Ovary (tissue), 7 donors: ENCODE measurements at regions not wholly inside any gene's neighbourhood (a gene's known extent, or its start where the extent isn't known, plus 50 kb on each side); places are given as distances from the start of the nearest gene placed in this dataset.

Experiments
- DNase-seq, 5 donors: peaks; one replicate each; pipeline ENCODE4 v3.0.0-alpha.2; 2019 to 2020
- H3K27ac ChIP-seq, 2 donors: fragments of 200-600 bp; one replicate each; pipeline versions ENCODE4 v1.5.1 to v1.8.0; 2019 to 2022
- H3K27me3 ChIP-seq: fragments of 200-600 bp; one replicate; pipeline ENCODE4 v1.8.0; 2022
- H3K36me3 ChIP-seq: fragments of 200-600 bp; sonication (generic); one replicate; pipeline ENCODE4 v1.5.1; 2019
- H3K4me1 ChIP-seq: one replicate; pipeline ENCODE4 v1.8.1; 2013; ENCODE audit warnings: mild to moderate bottlenecking, moderate library complexity; ENCODE audit not compliant: insufficient read depth
- H3K4me3 ChIP-seq: fragments of 200-600 bp; sonication (generic); one replicate; pipeline ENCODE4 v1.5.1; 2017
- H3K9me3 ChIP-seq, 2 donors: fragments of 200-600 bp in 1 of 2; sonication (generic) in 1 of 2; one replicate each; pipeline versions ENCODE4 v1.5.1 to v1.8.1; 2013 to 2019; ENCODE audit warnings: mild to moderate bottlenecking in 1 of 2, moderate library complexity in 1 of 2
- EP300 ChIP-seq: sonication (generic); formaldehyde crosslinking; IDR thresholded peaks from one replicate; pipeline ENCODE4 v1.6.1; 2017; ENCODE audit warnings: antibody characterized with exemption
- POLR2A ChIP-seq: fragments of 450-650 bp; IDR thresholded peaks from one replicate; pipeline ENCODE4 v1.6.1; 2017; ENCODE audit warnings: antibody characterized with exemption, mild to moderate bottlenecking, moderate library complexity
- WGBS, 3 donors: extraction: QIAGEN DNeasy Blood & Tissue Kit in 1 of 3; methylation state at CpG; one replicate each; pipeline versions ENCODE4 v1.1.5 to v1.1.7; 2013 to 2017; 5-methylcytosine and 5-hydroxymethylcytosine counted together
- intact Hi-C, 4 donors: fragments of 100-400 bp; cut with DNase I; formaldehyde crosslinking; loops; one replicate each; pipeline versions ENCODE4 v1.11.0 to v1.15.1; 2022 to 2023
- TF ChIP-seq, protein P1 (sequence below), 3 donors: fragments of 450-650 bp in 2 of 3; fragments of 200-600 bp in 1 of 3; IDR thresholded peaks; one replicate each; pipeline versions ENCODE4 v1.5.1 to v1.8.0; 2016 to 2022; ENCODE audit warnings: antibody characterized with exemption in 3 of 3, mild to moderate bottlenecking in 1 of 3
- donor health status: DM: no; HTN: no; CAD: no; lungs with moderate emphysema.
- donor health status: DM: no; HTN: no; CAD: no.
- donor health status: Bipolar disorder and iron deficiency.
- donor health status: DM: no; HTN: no; CAD: no.
- donor health status: DM: yes; HTN: yes; CAD: no.

DNA sequence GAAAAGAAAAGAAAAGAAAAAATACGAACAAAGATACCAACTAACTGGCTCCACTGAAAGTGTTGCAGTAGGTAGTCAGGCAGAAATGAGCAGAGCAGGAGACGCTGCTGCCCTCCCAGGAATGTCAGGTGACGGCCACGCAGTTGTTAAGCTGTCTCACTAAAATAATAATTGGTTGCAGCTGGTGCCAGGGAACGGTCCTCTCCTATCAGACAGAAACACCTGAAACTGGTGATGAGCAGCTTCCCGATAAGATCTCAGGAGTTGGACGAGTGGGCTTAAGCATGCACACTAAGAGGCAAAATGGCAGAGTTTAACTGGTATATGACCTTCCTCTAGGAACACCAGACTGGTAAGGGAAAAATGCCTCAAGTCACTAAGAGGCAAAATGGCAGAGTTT is 611.1 kb downstream of the ZEB2 start:
- no peak for TF ChIP-seq POLR2A
- TF ChIP-seq, protein P1, sequence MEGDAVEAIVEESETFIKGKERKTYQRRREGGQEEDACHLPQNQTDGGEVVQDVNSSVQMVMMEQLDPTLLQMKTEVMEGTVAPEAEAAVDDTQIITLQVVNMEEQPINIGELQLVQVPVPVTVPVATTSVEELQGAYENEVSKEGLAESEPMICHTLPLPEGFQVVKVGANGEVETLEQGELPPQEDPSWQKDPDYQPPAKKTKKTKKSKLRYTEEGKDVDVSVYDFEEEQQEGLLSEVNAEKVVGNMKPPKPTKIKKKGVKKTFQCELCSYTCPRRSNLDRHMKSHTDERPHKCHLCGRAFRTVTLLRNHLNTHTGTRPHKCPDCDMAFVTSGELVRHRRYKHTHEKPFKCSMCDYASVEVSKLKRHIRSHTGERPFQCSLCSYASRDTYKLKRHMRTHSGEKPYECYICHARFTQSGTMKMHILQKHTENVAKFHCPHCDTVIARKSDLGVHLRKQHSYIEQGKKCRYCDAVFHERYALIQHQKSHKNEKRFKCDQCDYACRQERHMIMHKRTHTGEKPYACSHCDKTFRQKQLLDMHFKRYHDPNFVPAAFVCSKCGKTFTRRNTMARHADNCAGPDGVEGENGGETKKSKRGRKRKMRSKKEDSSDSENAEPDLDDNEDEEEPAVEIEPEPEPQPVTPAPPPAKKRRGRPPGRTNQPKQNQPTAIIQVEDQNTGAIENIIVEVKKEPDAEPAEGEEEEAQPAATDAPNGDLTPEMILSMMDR (IDR thresholded peaks at IDR 0.05): no peak
- no peak for TF ChIP-seq EP300
- 89 to 94% (median 93%) methylated on average over 6 to 7 of the region's 7 CpGs for WGBS, 3 donors
- intact Hi-C loops: no loop called here

DNA sequence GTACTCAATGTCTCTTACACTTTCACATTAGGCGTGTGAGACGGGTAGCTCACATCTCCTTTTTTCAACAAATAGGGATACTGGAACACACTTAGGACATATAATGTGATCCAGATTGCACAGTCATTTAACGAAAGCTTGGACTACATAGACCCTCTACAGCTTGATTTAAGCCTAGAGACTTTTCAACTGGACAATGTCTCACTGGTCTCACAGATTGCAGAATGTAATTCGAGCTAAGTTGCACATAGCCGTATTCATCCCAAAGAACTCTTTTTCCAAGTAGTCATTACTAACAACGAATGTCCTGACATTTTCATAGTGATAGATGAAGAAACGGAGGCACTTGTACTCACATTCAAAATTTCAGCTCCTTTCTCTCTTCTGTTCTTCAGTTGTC is 612.1 kb downstream of the ZEB2 start:
- TF ChIP-seq EP300: no peak
- no peaks in the 10 kb centered on the region for H3K36me3 ChIP-seq
- no peak for DNase-seq
- H3K4me3 ChIP-seq: no peak overlapping the region
- no peak overlapping the region for H3K27ac ChIP-seq
- intact Hi-C loops: no loop called here
- H3K4me1 ChIP-seq: no peaks in the 10 kb centered on the region
- no peaks in the 10 kb centered on the region for H3K27me3 ChIP-seq
- WGBS, 3 donors: 94 to 98% (median 96%) methylated on average over 7 of the region's 7 CpGs
- H3K9me3 ChIP-seq: no peaks in the 10 kb centered on the region

More for the DNA sequence above, 611.1 kb downstream of the ZEB2 start:
- H3K36me3 ChIP-seq: no peaks in the 10 kb centered on the region
- H3K4me3 ChIP-seq: no peak overlapping the region
- no peak overlapping the region for H3K27ac ChIP-seq
- H3K27me3 ChIP-seq: no peaks in the 10 kb centered on the region
- no peaks in the 10 kb centered on the region for H3K4me1 ChIP-seq
- no peak for DNase-seq
- no peaks in the 10 kb centered on the region for H3K9me3 ChIP-seq

GRCh38 chr2:143906850-143907249 is 613.1 kb downstream of the ZEB2 start:
- no peak overlapping the region for H3K4me3 ChIP-seq
- no peak overlapping the region for H3K27ac ChIP-seq
- 96% methylated on average over 4 of the region's 4 CpGs for WGBS, 3 donors
- TF ChIP-seq POLR2A: no peak
- TF ChIP-seq, protein P1 (IDR thresholded peaks at IDR 0.05): no peak
- TF ChIP-seq EP300: no peak
- H3K27me3 ChIP-seq: no peaks in the 10 kb centered on the region
- H3K36me3 ChIP-seq: no peaks in the 10 kb centered on the region
- H3K9me3 ChIP-seq: no peaks in the 10 kb centered on the region
- DNase-seq: no peak
- H3K4me1 ChIP-seq: no peaks in the 10 kb centered on the region
- intact Hi-C loops: no loop called here

DNA sequence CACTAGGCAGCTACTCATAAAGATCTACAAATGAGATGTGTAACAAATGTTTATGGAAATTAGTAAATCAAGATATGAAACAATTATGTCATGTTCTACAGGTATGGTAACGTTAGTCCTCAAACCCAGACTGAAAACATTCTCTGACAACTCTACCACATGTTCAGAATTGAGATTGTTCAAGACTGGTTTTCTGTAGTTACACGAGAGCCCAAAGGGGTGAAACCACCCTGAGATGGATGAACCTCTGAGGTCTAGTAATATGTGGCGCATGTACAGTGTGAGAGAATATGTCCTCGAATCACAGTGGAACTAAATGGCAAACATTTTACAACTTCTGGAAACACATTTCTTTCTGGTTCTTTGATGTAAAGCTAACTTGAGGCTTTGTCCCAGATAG is 614.3 kb downstream of the ZEB2 start:
- Histone ChIP-seq H3K27ac (no peak overlapping the region), H3K36me3 (no peaks in the 10 kb centered on the region), H3K4me1 (no peaks in the 10 kb centered on the region), H3K27me3 (no peaks in the 10 kb centered on the region), H3K9me3 (no peaks in the 10 kb centered on the region), H3K4me3 (no peak overlapping the region)
- intact Hi-C loops: no loop called here
- TF ChIP-seq POLR2A (no peak), EP300 (no peak)
- TF ChIP-seq, protein P1 (IDR thresholded peaks at IDR 0.05): no peak
- WGBS, 3 donors: 81 to 85% (median 84%) methylated on average over 4 of the region's 4 CpGs
- DNase-seq: no peak

DNA sequence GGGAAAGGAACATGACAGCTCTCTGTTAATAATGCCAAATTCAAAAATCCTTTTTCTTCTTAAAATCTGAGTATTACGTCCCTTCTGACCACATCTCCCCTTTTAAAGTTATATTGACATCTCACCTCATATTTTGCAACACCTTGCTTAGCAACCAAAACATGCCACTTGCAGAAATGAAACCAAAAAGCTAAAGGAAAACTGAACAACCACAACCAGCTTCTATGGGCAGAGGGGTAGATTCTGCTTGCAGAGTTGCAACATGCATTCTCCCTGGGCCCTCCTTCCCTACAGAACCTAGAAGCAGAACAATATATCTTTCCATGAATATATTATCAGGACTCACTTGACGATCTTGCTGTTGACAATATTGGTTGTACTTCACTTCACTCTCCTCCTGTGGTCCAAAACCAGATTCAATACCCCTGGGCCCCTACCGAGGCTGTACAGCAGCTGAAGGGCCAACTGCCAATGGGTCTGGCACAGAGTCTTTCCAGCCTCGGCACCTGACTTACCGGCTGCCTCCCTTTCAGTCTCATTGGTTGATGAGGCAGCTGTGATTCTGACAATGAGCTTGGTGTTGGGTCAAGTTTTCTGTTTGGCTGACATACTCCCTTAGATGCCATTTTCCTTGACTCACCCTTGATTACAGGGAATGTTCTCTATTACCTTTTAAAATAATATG is 616.6 kb downstream of the ZEB2 start:
- no peaks in the 10 kb centered on the region for H3K9me3 ChIP-seq
- TF ChIP-seq POLR2A (no peak), EP300 (no peak)
- TF ChIP-seq, protein P1 (IDR thresholded peaks at IDR 0.05): no peak
- no peak for DNase-seq
- H3K4me3 ChIP-seq: no peak overlapping the region
- no peaks in the 10 kb centered on the region for H3K36me3 ChIP-seq
- intact Hi-C loops: no loop called here
- H3K27me3 ChIP-seq: no peaks in the 10 kb centered on the region
- WGBS, 3 donors: 51 to 70% (median 59%) methylated on average over 5 of the region's 5 CpGs
- H3K27ac ChIP-seq: no peak overlapping the region
- H3K4me1 ChIP-seq: no peaks in the 10 kb centered on the region
